ENCODE measurements at regions not wholly inside any gene's neighbourhood (a gene's known extent, or its start where the extent isn't known, plus 50 kb on each side); places are given as distances from the start of the nearest gene placed in this dataset.
"Not testable (repeated sequence)": the region's sequence is repeated elsewhere in the genome, so short reads cannot be mapped to it uniquely, and the experiment has no call there.

DNA sequence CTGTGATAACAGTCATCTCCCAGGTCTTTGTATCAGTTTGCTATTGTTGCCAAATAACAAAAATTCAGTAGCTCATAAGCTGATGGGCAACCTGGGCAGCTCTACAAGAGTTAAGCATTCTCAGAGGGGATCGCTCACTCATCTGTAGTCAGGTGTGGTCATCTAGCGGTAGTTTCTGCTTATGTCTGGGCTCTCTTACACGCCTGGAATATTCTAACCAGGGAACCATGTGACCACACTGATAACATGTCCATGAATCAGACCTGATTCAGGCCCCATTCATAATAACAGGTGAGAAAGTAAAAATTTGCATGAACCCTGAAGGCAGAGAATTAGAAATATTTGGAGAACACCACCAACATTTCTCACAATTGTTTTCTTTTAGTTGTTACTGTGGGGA, 576.1 kb downstream of the SLCO4C1 start:
- no peak for DNase-seq

DNA sequence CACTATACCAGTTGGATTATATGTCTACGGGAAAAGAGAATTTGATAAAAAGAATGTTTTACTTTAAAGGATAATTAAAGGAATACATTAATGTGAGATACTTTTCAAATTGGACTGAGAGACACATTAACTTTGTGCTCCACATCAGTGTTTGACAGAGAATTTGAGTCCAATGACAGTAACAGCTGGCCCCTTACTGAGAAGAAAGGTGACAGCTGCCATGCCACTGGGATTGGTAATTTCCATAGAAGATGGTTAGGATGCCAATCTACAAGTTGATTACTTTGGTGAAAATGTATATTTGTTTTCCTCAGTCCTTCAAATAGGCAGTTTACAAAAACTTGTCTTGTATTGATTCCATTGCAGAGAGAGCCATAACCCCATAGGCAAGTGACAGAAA, 578.4 kb downstream of the SLCO4C1 start:
- DNase-seq: no peak

DNA sequence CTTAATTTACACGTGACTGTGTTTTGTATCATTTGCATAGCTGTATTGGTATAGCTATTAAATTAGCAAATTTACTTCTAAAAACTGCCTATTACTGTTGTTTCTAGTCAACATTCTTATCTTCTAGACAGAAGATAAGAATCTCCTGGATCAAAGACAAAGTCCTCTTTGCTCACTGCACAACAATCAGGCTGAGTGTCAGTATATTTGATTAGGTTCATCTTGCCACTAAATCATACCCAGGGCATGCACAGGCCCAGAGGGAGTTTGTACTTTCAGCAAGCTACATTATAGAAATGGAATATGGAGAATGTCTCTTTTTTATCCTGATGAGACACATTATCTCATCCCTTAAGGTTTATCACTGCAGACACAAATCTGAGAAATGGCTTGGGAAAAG, 579.1 kb downstream of the SLCO4C1 start:
- no peak for DNase-seq

DNA sequence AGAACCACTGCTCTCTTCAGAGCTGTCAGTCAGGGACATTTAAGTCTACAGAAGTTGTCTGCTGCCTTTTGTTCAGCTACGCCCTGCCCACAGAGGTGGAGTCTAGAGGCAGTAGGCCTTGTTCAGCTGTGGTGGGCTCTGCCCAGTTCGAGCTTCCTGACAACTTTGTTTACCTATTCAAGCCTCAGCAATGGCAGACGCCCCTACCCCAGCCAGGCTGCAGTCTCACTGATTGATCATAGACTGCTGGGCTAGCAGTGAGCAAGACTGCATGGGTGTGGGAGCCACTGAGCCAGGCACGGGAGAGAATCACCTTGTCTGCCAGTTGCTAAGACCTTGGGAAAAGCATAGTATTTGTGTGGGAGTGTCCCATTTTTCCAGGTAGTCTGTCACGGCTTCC, 580.3 kb downstream of the SLCO4C1 start:
- DNase-seq: not testable (repeated sequence)

DNA sequence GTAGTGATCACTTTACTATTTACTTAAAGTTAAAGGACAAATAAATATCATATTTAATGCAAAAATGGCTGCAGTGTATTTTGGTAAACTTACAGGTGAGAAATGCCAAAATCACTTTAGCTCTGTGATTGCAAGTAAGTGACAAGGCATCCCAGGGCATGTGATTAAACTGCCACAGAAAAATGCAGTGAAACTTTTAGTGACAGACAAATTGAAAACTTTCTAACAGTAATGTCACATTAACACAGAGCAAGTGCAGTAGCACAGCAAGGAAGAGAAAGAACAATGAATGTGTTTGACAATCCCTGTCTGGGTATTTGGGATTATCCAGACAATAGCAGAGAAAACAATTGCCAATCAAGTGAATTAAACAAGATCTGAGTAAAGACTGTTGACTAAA, 606.8 kb downstream of the SLCO4C1 start:
- no peak for DNase-seq

DNA sequence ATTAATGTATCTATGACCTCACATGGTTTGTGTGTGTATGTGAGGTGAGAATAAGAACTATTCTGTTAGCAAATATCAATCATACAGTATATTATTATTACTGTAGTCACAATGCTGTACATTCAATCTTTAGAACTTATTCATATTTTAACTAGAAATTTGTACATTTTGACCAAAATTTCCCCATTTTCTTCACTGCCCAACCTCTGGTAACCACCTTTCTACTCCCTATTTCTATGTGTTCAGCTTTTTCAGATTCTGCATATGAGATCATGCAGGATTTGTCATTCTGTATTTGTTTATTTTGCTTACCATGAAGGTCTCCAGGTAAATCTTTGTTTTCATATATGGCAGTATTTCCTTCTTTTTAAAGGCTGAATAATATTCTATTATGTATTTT, 607.9 kb downstream of the SLCO4C1 start:
- DNase-seq: no peak

DNA sequence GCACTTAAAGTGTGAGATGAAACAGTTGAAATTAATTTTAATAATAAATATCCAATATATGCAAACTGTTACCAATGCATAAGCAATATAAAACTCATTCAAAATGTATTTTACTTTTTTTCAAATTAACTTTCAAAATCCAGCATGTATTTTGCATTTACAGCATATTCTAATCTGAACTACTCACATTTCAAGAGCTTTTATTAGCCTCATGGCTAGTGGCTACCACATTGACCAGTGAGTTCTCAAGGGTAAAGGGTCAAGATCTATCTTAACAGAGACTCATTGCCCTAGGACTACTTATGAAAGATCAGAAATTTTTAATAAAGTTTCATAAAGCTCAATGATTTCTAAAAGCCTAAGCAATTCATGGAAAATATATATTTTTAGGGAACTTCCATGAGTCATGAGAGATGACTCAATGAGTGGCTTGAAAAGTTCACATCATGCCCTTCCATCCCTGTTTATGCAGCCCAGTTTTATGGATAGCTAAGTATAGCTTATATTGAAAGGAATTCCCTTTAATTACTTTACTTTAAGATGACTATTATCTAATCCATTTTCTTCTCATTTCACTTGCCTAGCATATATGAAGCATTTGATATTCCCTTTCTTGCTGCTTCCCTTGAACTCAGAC, 608.6 kb downstream of the SLCO4C1 start:
- no peak for DNase-seq

DNA sequence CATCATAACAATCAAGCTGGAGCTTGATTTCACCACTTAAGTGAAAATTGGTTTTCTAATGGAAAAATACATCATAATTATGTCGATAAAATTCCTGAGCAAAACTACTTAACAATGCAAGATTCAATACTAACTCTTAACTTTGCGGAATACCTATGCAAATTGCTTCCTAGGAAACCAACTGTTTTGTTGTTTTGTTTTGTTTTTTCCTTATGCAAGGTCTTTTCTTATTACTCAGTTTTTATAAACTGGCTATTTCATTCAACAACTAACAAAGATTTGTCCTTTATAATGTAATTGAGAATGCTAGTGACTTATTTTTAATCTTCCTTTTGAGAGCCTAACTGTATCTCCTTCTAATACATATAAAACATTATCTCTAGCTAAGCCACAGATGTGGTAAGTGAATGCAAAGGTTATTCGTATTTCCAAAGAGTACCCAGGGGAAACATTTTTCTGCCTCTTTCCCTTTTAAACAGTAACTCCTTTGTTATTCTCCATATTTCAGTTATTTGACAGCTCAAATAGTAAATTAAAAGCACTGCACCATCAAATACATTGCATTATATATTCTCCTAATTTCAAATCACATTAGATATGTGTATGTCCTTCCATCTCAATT, 609.4 kb downstream of the SLCO4C1 start:
- DNase-seq: no peak

DNA sequence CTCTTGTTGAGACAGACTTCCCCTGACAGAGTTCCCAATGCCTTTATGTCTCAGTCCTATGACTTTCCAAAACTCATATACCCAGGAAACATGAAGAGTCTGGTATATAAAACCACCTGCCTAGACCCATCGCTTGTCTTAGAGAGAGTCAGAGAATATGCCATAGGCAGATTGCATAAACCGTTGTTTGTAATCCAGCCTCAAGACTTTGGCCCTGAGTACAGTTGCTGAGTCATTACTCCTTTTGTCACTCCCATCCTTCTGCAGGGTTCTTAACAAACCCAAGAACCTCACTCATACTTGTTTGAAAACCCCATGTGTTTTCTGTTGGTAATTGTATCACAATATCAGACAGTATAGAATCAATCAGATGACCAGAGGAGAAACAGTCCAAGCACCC, 616.3 kb downstream of the SLCO4C1 start:
- DNase-seq: no peak

DNA sequence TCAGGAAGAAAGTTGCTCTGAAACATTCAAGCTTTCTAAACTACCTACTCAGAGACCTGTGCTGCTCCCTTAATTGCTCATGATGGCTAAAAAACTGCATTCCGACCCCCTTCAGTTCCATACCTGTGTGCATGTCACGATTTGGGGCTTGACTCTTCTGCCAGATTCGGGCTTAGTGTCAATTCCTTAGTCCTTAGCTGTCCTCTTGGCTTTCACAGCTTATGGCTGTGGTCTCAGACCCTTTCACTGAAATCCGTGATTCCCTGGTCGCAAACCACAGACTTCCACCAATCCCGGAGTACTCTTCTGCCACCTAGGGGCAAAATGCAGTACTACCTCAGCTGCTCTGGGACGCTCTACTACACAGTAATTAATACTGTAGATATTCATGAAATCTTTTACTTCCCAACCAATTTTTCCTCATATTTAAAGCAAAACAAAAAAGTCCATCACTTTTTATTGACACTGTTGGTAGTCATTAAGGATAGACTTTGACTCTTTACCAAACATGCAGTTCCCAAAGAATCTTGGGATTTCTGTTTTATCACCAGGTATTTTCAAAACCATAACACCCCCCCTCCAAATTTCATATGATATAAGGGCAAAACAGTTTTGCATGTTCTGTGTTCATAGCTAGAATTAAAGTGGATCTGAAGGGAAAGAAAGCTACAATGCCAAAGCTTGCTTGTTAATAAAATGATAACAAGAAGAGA, 617.4 kb downstream of the SLCO4C1 start:
- peak; percentile 25 for DNase-seq

DNA sequence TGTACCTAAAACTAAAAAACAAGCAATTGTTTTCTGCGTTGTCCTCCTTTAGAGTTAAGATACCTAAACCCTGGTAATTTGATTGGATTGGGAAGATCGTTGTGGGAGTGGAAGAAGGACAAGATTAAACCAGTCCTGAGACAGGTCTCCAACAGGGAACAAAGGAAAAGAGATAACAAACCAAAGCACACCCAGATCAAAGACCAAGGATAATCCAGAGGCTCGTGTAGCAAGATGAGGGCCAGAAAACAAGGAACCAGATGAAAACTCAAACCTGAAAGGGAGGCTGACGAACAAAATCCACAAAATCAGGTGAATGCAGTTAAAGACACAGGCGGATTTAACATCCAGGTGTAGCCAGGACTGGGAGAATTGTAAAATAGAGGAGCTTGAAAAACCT, 618.1 kb downstream of the SLCO4C1 start:
- no peak for DNase-seq

DNA sequence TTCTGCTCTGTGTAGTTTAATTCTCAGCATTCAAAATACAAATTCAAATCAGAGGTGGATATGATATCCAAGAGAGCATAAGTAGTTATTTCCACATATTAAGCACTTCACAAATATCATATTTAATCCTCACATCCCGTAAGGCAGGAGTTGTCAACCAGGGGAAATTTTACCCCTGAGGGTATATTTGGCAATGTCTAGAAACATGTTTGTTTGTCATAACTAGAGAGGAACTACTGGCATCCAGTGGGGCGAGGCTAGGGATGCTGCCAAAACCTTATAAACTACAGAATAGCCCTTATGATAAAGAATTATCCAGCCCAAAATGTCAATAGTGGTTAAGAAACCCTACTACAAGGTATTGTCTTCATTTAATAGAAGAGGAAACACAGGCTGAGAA, 619.4 kb downstream of the SLCO4C1 start:
- no peak for DNase-seq

DNA sequence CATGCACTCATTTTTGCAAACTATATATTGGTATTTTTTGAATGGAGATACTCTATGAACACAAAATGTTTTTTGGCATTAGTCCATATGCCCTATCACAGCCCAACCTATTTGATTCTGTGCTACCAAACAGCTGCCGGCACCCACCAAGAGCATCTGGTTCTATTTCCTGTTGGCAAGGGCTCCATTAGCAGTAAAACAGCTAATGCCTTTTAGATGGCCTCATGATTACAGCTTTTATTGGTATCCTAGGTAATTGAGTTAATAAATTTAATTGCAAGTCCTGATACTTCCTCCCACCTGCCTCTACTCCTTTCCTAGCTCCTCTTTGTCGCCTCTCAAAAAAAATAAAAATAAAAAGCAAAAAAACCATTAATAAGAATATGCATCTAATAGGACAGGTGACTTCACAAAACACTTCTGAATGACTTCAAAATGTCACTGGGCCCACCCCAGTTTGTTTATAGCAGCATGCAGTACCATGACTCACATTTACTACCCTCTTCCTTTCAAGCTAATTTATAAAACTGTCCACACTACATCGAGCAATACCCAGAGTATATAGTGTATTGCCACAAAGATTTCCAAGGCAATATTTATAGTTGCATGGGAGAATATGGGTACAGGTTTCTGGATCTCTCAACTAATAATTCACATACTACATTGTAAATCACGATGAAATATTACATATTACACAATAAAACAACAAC, 620.4 kb downstream of the SLCO4C1 start:
- no peak for DNase-seq

DNA sequence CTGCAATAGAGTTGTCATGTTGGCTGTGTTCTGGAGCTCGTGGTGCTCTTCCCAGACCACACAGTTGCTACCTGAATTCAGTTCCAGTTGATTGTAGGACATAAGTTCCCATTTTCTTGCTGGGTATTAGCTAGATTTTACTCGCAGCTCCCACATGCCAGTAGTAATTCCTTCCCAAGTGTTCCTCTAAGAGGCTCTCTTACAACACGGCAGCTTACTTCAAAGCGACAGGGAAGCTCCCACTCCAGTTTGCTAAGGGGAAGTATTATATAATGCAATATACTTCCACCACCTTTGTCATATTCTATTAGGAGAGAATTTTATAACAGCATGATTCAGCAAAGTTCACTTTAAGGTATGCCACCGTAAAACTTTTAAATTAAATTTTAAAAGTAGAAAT, 623.0 kb downstream of the SLCO4C1 start:
- DNase-seq: no peak

DNA sequence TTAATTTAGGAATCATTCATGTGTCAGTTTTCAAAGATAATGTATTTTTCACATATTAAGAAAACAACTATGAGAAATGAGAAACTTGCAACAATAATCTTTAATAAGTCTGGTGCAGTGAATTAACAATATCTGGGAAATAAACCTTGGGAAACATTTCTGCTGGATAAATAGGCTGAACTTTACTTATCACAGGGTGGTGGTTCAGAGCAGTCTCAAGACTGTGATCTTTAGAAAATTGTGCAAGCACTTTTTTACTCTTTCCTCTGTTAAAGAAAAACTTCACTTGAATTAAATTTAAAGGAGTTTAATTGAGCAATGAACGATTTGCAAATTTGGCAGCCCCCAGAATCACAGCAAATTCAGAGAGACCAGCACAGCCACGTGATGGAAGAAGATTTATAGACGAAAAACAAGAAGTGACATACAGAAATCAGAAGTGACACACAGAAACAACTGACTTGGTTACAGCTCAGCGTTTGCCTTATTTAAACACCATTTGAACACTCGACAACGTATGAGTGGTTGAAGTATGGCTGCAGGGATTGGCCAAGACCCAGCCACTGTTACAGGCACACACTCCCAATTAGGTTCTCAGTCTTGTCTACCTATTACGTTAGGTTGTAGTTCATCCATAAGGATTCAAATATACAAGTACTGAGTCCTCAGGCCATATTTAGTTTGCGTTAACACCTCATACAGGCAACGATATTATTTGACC, 631.9 kb downstream of the SLCO4C1 start:
- DNase-seq: no peak

DNA sequence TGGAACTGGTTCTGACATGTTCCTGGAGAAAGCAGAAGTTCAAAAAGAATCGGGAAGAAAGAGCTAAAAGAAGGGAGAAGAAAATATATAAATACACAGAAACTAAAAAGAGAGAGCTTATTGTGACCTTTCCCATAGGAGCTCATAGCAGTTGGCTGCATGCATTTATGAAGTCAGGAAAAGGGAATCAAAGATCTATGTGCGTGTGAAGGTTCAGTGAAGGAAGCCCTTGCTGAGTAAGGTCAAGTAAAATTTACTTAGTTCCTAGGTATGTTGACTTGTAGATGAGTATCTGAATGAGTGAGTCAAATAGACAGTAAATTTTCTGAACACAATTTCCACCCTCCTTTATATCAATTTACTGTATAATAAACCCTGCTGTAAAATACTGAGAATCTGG, 632.5 kb downstream of the SLCO4C1 start:
- no peak for DNase-seq

DNA sequence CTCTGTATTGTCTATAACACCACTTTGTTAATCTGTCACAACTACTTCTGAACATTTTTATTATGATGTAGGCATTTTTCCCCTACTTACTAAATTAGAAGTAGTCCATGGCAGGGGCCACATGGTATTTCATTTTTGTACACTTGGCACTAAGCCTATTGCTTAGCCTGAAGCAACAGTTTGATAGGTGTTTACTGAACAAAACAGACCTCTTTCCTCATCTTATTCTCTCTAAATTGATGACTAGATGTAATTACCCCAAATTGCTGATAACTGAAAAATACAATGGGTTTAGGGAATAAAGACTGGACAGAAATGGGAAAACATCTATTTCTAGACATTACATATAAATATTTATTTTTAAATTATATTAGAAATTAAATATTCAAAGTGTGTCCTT, 633.8 kb downstream of the SLCO4C1 start:
- DNase-seq: no peak

DNA sequence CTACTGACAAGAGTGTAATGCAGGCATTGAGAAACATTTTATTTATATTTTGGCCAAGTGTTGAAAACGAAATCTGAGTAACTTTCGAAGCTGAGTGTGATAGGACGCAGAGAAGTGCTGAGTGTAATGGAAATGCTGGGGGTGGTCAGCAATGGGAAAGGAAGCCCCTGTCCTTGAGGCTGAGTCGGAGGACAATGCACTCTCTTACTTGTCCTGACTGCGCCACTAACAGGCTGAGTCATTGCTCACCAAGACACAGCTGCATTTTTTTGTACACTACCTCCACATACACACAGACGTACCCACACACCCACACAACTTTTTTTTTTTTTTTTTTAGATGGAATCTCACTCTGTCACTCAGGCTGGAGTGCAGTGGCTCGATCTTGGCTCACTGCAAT, 637.7 kb downstream of the SLCO4C1 start:
- DNase-seq: no peak

DNA sequence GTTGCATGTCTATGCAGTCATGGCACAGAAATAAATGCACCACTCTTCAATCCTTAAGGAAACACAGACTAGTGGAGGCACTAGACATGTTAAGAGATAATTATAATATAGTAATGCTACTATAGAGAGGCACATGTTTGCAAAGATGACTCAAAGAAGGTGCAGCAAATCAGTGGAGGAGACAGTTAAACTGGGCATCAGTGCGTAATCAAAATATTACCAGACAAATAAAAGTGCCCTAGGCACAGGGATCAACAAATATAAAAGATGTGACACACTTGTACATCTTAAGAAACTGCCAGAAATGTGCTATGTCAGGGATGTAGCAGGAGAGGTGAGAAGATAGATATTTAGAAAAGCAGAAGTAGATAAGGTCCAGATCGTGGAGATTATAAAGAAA, 642.1 kb downstream of the SLCO4C1 start:
- DNase-seq: no peak

DNA sequence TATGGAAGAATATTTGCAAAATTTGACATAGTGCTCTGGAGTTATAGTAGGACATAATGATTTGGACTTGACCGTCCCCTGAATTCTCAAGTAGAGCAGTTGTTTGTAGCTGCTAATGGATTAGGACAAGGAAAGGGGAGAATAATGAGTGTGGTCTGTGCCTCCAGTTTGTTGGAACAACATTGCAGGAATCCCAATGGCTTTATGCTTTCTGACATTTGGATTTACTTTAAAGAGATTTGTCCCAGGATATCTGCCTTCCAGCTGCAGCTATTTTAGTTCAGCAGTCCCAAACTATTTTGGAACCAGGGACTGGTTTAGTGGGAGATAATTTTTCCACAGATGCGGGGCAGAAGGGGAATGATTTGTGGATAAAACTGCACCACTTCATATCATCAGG, 648.2 kb downstream of the SLCO4C1 start:
- no peak for DNase-seq

DNA sequence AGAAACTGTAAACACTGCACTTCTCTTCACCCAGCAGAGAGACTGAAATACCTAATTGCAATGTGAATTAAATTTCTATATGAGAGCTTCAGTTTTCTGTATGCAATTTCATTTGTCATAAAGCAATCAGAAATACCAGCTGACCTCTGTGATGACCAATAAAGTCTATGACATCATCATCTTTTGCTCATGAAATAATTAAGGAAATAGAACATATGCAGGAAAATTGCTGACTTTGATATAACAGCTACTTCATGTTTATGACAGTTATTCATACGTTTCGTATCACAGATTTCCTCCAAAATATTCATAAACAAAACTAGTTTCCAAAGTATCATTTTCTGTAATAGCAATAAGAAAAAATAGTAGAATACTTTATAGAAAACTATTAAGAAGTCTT, 652.3 kb downstream of the SLCO4C1 start:
- no peak for DNase-seq

DNA sequence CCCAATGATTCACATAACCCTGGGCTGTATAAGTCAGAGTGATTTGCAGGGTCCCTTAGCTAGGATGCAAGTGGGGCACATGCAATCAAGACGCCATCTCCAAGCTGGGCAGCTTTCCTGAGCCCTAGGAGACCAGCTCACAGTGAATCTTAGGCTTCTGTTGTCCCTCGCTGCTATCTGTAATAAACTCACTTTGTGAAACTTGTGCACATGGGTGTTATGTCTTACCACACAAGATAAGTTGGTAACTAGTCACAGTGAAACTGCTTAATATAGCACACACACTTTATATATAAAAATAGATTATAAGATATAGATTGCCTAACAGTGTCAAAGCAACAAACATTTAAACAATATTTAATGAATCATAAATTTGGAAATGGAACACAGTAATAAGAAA, 658.5 kb downstream of the SLCO4C1 start:
- DNase-seq: no peak

DNA sequence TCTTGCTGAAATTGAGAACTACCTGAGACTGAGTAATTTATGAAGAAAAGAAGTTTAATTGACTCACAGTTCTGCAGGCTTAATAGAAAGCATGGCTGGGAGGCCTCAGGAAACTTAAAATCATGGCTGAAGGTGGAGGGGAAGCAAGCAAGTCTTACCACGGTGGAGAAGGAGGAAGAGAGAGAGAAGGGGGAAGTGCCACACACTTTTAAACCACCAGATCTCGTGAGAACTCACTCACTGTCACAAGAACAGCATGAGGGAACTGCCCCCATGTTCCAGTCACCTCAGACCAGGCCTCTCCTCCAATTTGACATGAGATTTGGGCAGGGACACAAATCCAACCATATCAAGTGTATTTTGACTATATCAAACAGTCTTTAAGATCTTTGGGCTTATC, 668.3 kb downstream of the SLCO4C1 start:
- DNase-seq: not testable (repeated sequence)
